ENCODE measurements at regions not wholly inside any gene's neighbourhood (a gene's known extent, or its start where the extent isn't known, plus 50 kb on each side); places are given as distances from the start of the nearest gene placed in this dataset.

- TF ChIP-seq, protein P1, sequence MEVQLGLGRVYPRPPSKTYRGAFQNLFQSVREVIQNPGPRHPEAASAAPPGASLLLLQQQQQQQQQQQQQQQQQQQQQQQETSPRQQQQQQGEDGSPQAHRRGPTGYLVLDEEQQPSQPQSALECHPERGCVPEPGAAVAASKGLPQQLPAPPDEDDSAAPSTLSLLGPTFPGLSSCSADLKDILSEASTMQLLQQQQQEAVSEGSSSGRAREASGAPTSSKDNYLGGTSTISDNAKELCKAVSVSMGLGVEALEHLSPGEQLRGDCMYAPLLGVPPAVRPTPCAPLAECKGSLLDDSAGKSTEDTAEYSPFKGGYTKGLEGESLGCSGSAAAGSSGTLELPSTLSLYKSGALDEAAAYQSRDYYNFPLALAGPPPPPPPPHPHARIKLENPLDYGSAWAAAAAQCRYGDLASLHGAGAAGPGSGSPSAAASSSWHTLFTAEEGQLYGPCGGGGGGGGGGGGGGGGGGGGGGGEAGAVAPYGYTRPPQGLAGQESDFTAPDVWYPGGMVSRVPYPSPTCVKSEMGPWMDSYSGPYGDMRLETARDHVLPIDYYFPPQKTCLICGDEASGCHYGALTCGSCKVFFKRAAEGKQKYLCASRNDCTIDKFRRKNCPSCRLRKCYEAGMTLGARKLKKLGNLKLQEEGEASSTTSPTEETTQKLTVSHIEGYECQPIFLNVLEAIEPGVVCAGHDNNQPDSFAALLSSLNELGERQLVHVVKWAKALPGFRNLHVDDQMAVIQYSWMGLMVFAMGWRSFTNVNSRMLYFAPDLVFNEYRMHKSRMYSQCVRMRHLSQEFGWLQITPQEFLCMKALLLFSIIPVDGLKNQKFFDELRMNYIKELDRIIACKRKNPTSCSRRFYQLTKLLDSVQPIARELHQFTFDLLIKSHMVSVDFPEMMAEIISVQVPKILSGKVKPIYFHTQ (CRISPR knock-in tag; IDR thresholded peaks at IDR 0.05): no peak
- TF ChIP-seq, protein P2, sequence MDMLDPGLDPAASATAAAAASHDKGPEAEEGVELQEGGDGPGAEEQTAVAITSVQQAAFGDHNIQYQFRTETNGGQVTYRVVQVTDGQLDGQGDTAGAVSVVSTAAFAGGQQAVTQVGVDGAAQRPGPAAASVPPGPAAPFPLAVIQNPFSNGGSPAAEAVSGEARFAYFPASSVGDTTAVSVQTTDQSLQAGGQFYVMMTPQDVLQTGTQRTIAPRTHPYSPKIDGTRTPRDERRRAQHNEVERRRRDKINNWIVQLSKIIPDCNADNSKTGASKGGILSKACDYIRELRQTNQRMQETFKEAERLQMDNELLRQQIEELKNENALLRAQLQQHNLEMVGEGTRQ (CRISPR knock-in tag; IDR thresholded peaks at IDR 0.05): no peak
- TF ChIP-seq GABPB1 (CRISPR knock-in tag; IDR thresholded peaks at IDR 0.05) (no peak), ZNF416 (CRISPR knock-in tag; IDR thresholded peaks at IDR 0.05) (no peak)
- TF ChIP-seq, protein P3, sequence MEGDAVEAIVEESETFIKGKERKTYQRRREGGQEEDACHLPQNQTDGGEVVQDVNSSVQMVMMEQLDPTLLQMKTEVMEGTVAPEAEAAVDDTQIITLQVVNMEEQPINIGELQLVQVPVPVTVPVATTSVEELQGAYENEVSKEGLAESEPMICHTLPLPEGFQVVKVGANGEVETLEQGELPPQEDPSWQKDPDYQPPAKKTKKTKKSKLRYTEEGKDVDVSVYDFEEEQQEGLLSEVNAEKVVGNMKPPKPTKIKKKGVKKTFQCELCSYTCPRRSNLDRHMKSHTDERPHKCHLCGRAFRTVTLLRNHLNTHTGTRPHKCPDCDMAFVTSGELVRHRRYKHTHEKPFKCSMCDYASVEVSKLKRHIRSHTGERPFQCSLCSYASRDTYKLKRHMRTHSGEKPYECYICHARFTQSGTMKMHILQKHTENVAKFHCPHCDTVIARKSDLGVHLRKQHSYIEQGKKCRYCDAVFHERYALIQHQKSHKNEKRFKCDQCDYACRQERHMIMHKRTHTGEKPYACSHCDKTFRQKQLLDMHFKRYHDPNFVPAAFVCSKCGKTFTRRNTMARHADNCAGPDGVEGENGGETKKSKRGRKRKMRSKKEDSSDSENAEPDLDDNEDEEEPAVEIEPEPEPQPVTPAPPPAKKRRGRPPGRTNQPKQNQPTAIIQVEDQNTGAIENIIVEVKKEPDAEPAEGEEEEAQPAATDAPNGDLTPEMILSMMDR (IDR thresholded peaks at IDR 0.05): no peak
Measured at GRCh38 chr2:176525086-176525485, 255.8 kb downstream of the MTX2 start (continued).

DNA sequence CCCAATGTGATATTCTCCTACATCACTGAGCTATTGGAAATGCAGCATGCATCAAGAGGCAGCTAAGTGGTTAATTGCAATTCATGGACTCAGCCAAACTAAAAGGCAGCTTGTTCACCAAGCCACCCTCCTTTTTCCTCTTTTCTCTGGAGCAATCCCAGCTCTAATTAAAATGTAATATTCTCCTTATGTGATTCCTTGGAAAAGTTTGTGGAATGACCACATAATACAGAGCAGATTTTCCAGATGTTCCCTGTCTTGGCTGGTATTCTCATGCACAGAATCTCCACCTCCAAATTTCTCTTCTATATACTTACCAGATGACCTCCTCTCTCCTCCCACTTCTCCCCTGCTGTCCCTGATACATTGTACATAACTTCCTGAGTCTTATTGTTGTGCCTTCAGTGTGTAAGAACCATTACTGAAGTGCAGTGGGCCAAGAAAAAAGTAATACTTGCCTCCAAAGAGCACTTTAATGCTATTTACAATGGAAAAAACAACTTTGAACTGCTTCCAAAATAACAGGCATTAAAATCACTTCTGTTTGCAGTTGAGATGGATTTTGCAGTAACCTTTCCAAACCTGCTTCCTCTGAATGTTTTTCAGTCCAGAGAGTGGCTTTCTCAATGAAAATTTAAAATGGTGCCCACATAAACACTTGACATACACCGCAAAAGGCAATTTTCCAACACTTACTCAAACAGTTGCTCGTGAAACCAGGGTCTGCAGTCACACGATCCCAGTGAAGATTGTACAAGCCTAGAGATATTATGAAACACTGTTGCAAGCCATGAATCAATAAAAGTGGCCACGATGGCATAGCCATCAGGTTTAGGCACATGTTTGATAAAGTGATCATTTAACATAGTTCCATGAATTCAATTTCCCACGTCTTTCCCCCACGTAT is 258.0 kb downstream of the MTX2 start:
- H3K27me3 Mint-ChIP-seq (ENCODE audit: low read depth): peaks cover 42% of the 10 kb centered on the region
- CTCF ChIA-PET: no interaction called here
- no peak for ATAC-seq

More for the DNA sequence above, 258.0 kb downstream of the MTX2 start:
- no peaks in the 10 kb centered on the region for H3K4me1 Mint-ChIP-seq
- no peak overlapping the region for H3K4me3 Mint-ChIP-seq
- TF ChIP-seq JUN (CRISPR knock-in tag; IDR thresholded peaks at IDR 0.05): no peak
- TF ChIP-seq, protein P4, sequence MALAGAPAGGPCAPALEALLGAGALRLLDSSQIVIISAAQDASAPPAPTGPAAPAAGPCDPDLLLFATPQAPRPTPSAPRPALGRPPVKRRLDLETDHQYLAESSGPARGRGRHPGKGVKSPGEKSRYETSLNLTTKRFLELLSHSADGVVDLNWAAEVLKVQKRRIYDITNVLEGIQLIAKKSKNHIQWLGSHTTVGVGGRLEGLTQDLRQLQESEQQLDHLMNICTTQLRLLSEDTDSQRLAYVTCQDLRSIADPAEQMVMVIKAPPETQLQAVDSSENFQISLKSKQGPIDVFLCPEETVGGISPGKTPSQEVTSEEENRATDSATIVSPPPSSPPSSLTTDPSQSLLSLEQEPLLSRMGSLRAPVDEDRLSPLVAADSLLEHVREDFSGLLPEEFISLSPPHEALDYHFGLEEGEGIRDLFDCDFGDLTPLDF (CRISPR knock-in tag; IDR thresholded peaks at IDR 0.05): no peak
- TF ChIP-seq, protein P5, sequence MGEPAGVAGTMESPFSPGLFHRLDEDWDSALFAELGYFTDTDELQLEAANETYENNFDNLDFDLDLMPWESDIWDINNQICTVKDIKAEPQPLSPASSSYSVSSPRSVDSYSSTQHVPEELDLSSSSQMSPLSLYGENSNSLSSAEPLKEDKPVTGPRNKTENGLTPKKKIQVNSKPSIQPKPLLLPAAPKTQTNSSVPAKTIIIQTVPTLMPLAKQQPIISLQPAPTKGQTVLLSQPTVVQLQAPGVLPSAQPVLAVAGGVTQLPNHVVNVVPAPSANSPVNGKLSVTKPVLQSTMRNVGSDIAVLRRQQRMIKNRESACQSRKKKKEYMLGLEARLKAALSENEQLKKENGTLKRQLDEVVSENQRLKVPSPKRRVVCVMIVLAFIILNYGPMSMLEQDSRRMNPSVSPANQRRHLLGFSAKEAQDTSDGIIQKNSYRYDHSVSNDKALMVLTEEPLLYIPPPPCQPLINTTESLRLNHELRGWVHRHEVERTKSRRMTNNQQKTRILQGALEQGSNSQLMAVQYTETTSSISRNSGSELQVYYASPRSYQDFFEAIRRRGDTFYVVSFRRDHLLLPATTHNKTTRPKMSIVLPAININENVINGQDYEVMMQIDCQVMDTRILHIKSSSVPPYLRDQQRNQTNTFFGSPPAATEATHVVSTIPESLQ (CRISPR knock-in tag; IDR thresholded peaks at IDR 0.05): no peak
- TF ChIP-seq E2F5 (CRISPR knock-in tag; IDR thresholded peaks at IDR 0.05): no peak
- TF ChIP-seq, protein P6, sequence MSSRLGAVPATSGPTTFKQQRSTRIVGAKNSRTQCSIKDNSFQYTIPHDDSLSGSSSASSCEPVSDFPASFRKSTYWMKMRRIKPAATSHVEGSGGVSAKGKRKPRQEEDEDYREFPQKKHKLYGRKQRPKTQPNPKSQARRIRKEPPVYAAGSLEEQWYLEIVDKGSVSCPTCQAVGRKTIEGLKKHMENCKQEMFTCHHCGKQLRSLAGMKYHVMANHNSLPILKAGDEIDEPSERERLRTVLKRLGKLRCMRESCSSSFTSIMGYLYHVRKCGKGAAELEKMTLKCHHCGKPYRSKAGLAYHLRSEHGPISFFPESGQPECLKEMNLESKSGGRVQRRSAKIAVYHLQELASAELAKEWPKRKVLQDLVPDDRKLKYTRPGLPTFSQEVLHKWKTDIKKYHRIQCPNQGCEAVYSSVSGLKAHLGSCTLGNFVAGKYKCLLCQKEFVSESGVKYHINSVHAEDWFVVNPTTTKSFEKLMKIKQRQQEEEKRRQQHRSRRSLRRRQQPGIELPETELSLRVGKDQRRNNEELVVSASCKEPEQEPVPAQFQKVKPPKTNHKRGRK (CRISPR knock-in tag; IDR thresholded peaks at IDR 0.05; ENCODE audit: borderline replicate concordance): no peak
- TF ChIP-seq ZMAT4 (CRISPR knock-in tag; IDR thresholded peaks at IDR 0.05): no peak
- no peak for TF ChIP-seq ETV6 (CRISPR knock-in tag; IDR thresholded peaks at IDR 0.05)
- no peaks in the 10 kb centered on the region for H3K36me3 Mint-ChIP-seq
- no peak overlapping the region for H3K27ac Mint-ChIP-seq
- no peak for DNase-seq (ENCODE audit: low spot score)
- no peaks in the 10 kb centered on the region for H3K9me3 Mint-ChIP-seq
- POLR2A ChIA-PET: no interaction called here

Data from WTC11 (cell line).